ENCODE measurements at regions not wholly inside any gene's neighbourhood (a gene's known extent, or its start where the extent isn't known, plus 50 kb on each side); places are given as distances from the start of the nearest gene placed in this dataset.

- DNase-seq = no peak
These were observed 567.5 kb upstream of the SORCS1 start for GRCh38 chr10:107732045-107732444.

- DNase-seq = no peak
These were observed 564.3 kb upstream of the SORCS1 start for GRCh38 chr10:107728807-107729206.

GRCh38 chr10:107727767-107728317, 563.3 kb upstream of the SORCS1 start:
- DNase-seq = no peak

GRCh38 chr10:107718864-107719263, 554.4 kb upstream of the SORCS1 start:
- DNase-seq = no peak

GRCh38 chr10:107717046-107717445, 552.5 kb upstream of the SORCS1 start:
- DNase-seq = no peak

- DNase-seq = no peak
These were observed 551.1 kb upstream of the SORCS1 start for GRCh38 chr10:107715565-107715964.

- DNase-seq = no peak
These were observed 544.5 kb upstream of the SORCS1 start for GRCh38 chr10:107708981-107709380.

- DNase-seq = no peak
These were observed 541.7 kb upstream of the SORCS1 start for GRCh38 chr10:107706096-107706725.

- DNase-seq = no peak
These were observed 537.4 kb upstream of the SORCS1 start for GRCh38 chr10:107701943-107702342.

GRCh38 chr10:107692072-107692471, 527.6 kb upstream of the SORCS1 start:
- DNase-seq = no peak

- DNase-seq = no peak
These were observed 524.8 kb upstream of the SORCS1 start for GRCh38 chr10:107689323-107689722.

GRCh38 chr10:107687701-107688100, 523.2 kb upstream of the SORCS1 start:
- DNase-seq = no peak

- DNase-seq = peak in 1 of 2 donors; percentile 2
These were observed 521.6 kb upstream of the SORCS1 start for GRCh38 chr10:107686095-107686494.

GRCh38 chr10:107671960-107672359, 507.5 kb upstream of the SORCS1 start:
- no peak for DNase-seq

GRCh38 chr10:107666214-107666613, 501.7 kb upstream of the SORCS1 start:
- no peak for DNase-seq

- DNase-seq = no peak
These were observed 501.0 kb upstream of the SORCS1 start for GRCh38 chr10:107665459-107665858.

GRCh38 chr10:107657851-107658250, 493.3 kb upstream of the SORCS1 start:
- DNase-seq = no peak

- no peak for DNase-seq
These were observed 492.4 kb upstream of the SORCS1 start for GRCh38 chr10:107656932-107657331.

GRCh38 chr10:107653832-107654287, 489.4 kb upstream of the SORCS1 start:
- no peak for DNase-seq

GRCh38 chr10:107650939-107651338, 486.4 kb upstream of the SORCS1 start:
- DNase-seq = no peak

GRCh38 chr10:107649249-107649648, 484.7 kb upstream of the SORCS1 start:
- no peak for DNase-seq

- no peak for DNase-seq
These were observed 483.0 kb upstream of the SORCS1 start for GRCh38 chr10:107647462-107647861.

GRCh38 chr10:107631876-107632275, 467.4 kb upstream of the SORCS1 start:
- no peak for DNase-seq

- DNase-seq = no peak
These were observed 462.4 kb upstream of the SORCS1 start for GRCh38 chr10:107626862-107627261.

GRCh38 chr10:107623292-107623691, 458.8 kb upstream of the SORCS1 start:
- DNase-seq = no peak
